ENCODE measurements at regions not wholly inside any gene's neighbourhood (a gene's known extent, or its start where the extent isn't known, plus 50 kb on each side); places are given as distances from the start of the nearest gene placed in this dataset.

- TF ChIP-seq, protein P1, sequence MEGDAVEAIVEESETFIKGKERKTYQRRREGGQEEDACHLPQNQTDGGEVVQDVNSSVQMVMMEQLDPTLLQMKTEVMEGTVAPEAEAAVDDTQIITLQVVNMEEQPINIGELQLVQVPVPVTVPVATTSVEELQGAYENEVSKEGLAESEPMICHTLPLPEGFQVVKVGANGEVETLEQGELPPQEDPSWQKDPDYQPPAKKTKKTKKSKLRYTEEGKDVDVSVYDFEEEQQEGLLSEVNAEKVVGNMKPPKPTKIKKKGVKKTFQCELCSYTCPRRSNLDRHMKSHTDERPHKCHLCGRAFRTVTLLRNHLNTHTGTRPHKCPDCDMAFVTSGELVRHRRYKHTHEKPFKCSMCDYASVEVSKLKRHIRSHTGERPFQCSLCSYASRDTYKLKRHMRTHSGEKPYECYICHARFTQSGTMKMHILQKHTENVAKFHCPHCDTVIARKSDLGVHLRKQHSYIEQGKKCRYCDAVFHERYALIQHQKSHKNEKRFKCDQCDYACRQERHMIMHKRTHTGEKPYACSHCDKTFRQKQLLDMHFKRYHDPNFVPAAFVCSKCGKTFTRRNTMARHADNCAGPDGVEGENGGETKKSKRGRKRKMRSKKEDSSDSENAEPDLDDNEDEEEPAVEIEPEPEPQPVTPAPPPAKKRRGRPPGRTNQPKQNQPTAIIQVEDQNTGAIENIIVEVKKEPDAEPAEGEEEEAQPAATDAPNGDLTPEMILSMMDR (IDR thresholded peaks at IDR 0.05 in 8 of 11, conservative IDR thresholded peaks at IDR 0.05 in 3 of 11) = no peak
- TF ChIP-seq POLR2AphosphoS5 (IDR thresholded peaks at IDR 0.05) (no peak), POLR2A (IDR thresholded peaks at IDR 0.05) (no peak)
Measured at GRCh38 chr2:16002144-16002543, 61.8 kb downstream of the MYCN start.
